ENCODE measurements at regions not wholly inside any gene's neighbourhood (a gene's known extent, or its start where the extent isn't known, plus 50 kb on each side); places are given as distances from the start of the nearest gene placed in this dataset.

DNA sequence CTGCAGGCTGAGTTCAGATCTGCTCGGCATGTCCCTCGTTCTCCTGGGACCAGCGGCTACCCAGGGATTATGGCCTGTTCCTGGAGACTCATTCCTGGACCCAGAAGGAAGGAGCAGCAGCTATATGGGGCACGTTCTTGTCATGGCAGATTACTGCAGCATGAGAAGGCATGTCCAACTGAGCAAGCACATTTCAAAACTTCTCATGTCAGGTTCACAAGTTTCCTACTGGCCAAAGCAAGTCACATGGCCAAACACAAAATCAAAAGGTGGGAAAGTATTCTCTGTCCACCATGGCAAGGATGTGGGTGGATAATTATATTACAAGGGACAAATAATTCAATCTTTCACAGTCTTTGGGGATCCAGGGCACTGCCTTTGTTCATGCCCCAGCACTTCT, 71.9 kb upstream of the C15orf39 start:
- ChIA-PET CTCF (interaction anchor here (1.2 kb wide), 1 partner anchor 97 kb away, joined by 5 read pairs; no protein-coding TSS in a partner anchor), POLR2A (interaction anchor here (0.6 kb wide), 1 partner anchor 322 kb away, joined by 3 read pairs; no protein-coding TSS in a partner anchor)
- Histone ChIP-seq H3K4me3 (ENCODE audit: low read depth, low read length) (no peak overlapping the region), H3K27ac (ENCODE audit: extremely low read depth, low read depth, low read length) (no peak overlapping the region), H3K9me3 (ENCODE audit: control insufficient read depth, insufficient read depth, low read depth, low read length) (no peaks in the 10 kb centered on the region), H3K36me3 (ENCODE audit: control insufficient read depth in 2 of 2, insufficient read depth in 1 of 2, low read length in 2 of 2) (no peaks in the 10 kb centered on the region), H3K4me1 (ENCODE audit: control insufficient read depth, insufficient read depth, low read length) (no peaks in the 10 kb centered on the region)
- TF ChIP-seq BCL11A (tag by site-specific recombination; IDR thresholded peaks at IDR 0.05; ENCODE audit: low read depth) (no peak), ZNF223 (tag by site-specific recombination; IDR thresholded peaks at IDR 0.05) (no peak), SCRT1 (tag by site-specific recombination; IDR thresholded peaks at IDR 0.05; ENCODE audit: borderline replicate concordance) (no peak), ZNF776 (tag by site-specific recombination; IDR thresholded peaks at IDR 0.05; ENCODE audit: borderline replicate concordance) (no peak), ZNF366 (tag by site-specific recombination; conservative IDR thresholded peaks at IDR 0.05) (no peak), ZNF248 (tag by site-specific recombination; IDR thresholded peaks at IDR 0.05) (no peak), ZNF394 (tag by site-specific recombination; IDR thresholded peaks at IDR 0.05; ENCODE audit: borderline replicate concordance) (no peak), MEIS1 (CRISPR knock-in tag; IDR thresholded peaks at IDR 0.05; ENCODE audit: borderline replicate concordance) (no peak), ZNF350 (tag by site-specific recombination; IDR thresholded peaks at IDR 0.05) (no peak), OSR2 (tag by site-specific recombination; IDR thresholded peaks at IDR 0.05) (no peak), ZNF837 (tag by site-specific recombination; IDR thresholded peaks at IDR 0.05) (no peak), PRDM1 (tag by site-specific recombination; IDR thresholded peaks at IDR 0.05) (no peak), ZNF791 (tag by site-specific recombination; IDR thresholded peaks at IDR 0.05) (no peak), ZNF112 (tag by site-specific recombination; IDR thresholded peaks at IDR 0.05) (no peak), ZFHX2 (tag by site-specific recombination; conservative IDR thresholded peaks at IDR 0.05) (no peak)
- TF ChIP-seq, protein P1, sequence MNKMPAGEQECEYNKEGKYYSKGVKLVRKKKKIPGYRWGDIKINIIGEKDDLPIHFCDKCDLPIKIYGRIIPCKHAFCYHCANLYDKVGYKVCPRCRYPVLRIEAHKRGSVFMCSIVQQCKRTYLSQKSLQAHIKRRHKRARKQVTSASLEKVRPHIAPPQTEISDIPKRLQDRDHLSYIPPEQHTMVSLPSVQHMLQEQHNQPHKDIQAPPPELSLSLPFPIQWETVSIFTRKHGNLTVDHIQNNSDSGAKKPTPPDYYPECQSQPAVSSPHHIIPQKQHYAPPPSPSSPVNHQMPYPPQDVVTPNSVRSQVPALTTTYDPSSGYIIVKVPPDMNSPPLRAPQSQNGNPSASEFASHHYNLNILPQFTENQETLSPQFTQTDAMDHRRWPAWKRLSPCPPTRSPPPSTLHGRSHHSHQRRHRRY (tag by site-specific recombination; IDR thresholded peaks at IDR 0.05) = no peak
- TF ChIP-seq, protein P2, sequence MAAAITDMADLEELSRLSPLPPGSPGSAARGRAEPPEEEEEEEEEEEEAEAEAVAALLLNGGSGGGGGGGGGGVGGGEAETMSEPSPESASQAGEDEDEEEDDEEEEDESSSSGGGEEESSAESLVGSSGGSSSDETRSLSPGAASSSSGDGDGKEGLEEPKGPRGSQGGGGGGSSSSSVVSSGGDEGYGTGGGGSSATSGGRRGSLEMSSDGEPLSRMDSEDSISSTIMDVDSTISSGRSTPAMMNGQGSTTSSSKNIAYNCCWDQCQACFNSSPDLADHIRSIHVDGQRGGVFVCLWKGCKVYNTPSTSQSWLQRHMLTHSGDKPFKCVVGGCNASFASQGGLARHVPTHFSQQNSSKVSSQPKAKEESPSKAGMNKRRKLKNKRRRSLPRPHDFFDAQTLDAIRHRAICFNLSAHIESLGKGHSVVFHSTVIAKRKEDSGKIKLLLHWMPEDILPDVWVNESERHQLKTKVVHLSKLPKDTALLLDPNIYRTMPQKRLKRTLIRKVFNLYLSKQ (tag by site-specific recombination; IDR thresholded peaks at IDR 0.05; ENCODE audit: borderline replicate concordance) = no peak
- TF ChIP-seq, protein P3, sequence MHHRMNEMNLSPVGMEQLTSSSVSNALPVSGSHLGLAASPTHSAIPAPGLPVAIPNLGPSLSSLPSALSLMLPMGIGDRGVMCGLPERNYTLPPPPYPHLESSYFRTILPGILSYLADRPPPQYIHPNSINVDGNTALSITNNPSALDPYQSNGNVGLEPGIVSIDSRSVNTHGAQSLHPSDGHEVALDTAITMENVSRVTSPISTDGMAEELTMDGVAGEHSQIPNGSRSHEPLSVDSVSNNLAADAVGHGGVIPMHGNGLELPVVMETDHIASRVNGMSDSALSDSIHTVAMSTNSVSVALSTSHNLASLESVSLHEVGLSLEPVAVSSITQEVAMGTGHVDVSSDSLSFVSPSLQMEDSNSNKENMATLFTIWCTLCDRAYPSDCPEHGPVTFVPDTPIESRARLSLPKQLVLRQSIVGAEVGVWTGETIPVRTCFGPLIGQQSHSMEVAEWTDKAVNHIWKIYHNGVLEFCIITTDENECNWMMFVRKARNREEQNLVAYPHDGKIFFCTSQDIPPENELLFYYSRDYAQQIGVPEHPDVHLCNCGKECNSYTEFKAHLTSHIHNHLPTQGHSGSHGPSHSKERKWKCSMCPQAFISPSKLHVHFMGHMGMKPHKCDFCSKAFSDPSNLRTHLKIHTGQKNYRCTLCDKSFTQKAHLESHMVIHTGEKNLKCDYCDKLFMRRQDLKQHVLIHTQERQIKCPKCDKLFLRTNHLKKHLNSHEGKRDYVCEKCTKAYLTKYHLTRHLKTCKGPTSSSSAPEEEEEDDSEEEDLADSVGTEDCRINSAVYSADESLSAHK (tag by site-specific recombination; IDR thresholded peaks at IDR 0.05) = no peak
- TF ChIP-seq, protein P4, sequence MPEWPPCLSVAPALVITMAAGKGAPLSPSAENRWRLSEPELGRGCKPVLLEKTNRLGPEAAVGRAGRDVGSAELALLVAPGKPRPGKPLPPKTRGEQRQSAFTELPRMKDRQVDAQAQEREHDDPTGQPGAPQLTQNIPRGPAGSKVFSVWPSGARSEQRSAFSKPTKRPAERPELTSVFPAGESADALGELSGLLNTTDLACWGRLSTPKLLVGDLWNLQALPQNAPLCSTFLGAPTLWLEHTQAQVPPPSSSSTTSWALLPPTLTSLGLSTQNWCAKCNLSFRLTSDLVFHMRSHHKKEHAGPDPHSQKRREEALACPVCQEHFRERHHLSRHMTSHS (tag by site-specific recombination; IDR thresholded peaks at IDR 0.05) = no peak

DNA sequence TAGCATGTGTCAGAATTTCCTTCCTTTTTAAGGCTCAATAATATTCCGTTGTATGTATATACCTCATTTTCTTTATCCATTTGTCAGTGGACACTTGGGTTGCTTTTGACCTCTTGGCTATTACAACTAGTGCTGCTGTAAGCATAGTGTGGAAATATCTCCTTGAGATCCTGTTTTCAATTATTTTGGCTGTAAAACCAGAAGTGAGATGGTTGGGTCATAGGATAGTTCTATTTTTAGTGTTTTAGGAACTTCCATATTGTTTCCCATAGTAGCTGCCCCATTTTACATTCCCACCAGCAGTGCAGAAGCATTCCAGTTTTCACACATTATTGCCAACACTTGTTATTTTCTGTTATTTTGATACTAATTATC, 70.4 kb upstream of the C15orf39 start:
- CTCF ChIA-PET = no interaction called here
- no peak for TF ChIP-seq ZNF660 (tag by site-specific recombination; IDR thresholded peaks at IDR 0.05)
- Histone ChIP-seq H3K36me3 (ENCODE audit: control insufficient read depth in 2 of 2, insufficient read depth in 1 of 2, low read length in 2 of 2) (no peaks in the 10 kb centered on the region), H3K4me3 (ENCODE audit: low read depth, low read length) (no peak overlapping the region), H3K4me1 (ENCODE audit: control insufficient read depth, insufficient read depth, low read length) (no peaks in the 10 kb centered on the region), H3K9me3 (ENCODE audit: control insufficient read depth, insufficient read depth, low read depth, low read length) (no peaks in the 10 kb centered on the region), H3K27ac (ENCODE audit: extremely low read depth, low read depth, low read length) (no peak overlapping the region)
- POLR2A ChIA-PET = no interaction called here
